ENCODE measurements at regions not wholly inside any gene's neighbourhood (a gene's known extent, or its start where the extent isn't known, plus 50 kb on each side); places are given as distances from the start of the nearest gene placed in this dataset.
A peak's percentile ranks its signal among the peaks of the same experiment; 100 is the strongest.
"Not testable (repeated sequence)": the region's sequence is repeated elsewhere in the genome, so short reads cannot be mapped to it uniquely, and the experiment has no call there.

DNA sequence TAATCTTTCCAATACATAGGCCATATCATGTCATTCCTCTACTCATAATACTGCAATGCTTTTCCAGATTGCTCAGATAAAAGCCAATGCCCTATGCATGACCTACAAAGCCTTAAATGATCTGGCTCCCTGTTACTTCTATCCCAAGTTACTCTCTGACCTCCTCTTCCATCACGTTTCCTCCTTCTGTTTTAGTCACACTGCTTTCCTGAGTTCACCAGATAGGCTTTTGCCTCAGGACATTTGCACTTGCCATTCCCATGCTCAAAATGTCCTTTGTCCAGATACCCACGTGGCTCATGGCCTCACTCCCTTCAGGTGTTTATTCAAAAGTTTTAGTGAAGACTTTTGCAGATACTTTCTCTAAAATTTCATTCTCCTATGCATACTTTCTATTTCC is 138.7 kb upstream of the PRICKLE1 start:
- no peak for DNase-seq (ENCODE audit: low read depth)

DNA sequence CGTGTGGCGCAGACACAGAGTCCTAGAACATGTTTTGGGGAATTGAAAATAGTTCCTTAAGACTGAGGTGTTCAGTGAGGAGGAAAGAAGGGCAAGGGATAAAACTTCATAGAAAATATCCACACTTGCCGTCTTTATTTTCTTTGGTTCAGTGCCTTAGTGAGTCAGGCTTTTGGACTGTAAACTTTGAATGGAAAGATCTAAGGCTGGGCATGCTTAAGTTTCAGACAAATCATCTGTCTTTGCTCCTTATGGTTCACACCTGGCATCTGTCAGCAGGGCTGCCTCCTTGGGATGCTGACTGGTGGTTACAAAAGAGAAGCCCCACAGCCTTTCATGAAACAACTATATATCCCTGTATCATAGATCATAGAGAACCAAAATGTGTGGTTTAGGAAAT is 136.3 kb upstream of the PRICKLE1 start:
- peak; percentile 95 for DNase-seq (ENCODE audit: low read depth)

GRCh38 chr12:42716491-42716891 is 126.9 kb upstream of the PRICKLE1 start:
- peak; percentile 65 for DNase-seq (ENCODE audit: low read depth)

GRCh38 chr12:42713566-42713965 is 124.0 kb upstream of the PRICKLE1 start:
- DNase-seq (ENCODE audit: low read depth): peak; percentile 66

GRCh38 chr12:42708374-42708773 is 118.8 kb upstream of the PRICKLE1 start:
- DNase-seq (ENCODE audit: low read depth): not testable (repeated sequence)

GRCh38 chr12:42707312-42708226 is 118.0 kb upstream of the PRICKLE1 start:
- DNase-seq (ENCODE audit: low read depth): no peak

GRCh38 chr12:42706321-42706720 is 116.8 kb upstream of the PRICKLE1 start:
- peak; percentile 91 for DNase-seq (ENCODE audit: low read depth)

DNA sequence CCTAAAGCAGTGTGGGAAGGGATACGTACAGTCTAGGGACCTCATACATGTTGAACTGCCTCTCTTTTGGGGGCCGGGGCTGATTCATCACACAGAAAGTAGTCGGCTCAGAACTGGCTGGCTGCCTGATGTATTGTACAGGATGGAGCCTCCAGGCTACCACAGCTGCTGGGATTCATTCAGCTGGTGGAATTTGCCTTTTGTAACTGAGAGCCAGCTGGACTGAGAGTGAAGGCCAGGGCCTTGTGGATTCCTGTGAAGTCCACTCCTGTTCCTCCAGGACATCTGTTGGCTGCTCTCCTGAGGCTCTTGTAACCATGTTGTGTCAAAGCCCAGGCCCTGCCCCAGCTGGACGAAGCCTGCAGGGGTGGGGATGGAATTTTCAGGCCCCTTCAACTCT is 116.3 kb upstream of the PRICKLE1 start:
- peak; percentile 99 for DNase-seq (ENCODE audit: low read depth)

- DNase-seq (ENCODE audit: low read depth): no peak
These were observed 115.4 kb upstream of the PRICKLE1 start for GRCh38 chr12:42704810-42705401.

GRCh38 chr12:42704340-42704739 is 114.8 kb upstream of the PRICKLE1 start:
- peak; percentile 40 for DNase-seq (ENCODE audit: low read depth)

- DNase-seq (ENCODE audit: low read depth): no peak
These were observed 111.5 kb upstream of the PRICKLE1 start for GRCh38 chr12:42701084-42701483.

DNA sequence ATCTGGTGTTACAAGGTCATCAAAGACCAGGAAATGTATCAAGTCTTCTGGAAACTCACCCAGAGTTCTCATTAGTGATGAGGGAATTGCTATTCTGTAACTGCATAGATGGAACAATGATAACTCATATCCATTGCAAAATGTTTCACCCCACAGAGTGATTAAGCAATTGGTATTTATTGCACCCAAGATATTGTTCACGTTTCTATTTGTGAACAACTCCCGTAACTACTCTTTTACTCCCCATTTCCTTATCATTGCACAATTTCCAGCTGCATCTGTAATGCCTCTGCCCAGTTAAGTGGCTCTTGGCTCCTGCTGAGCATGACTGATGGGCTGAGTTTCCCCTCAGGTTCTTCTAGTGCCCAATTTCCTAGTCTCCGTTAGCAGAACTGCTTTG is 108.7 kb upstream of the PRICKLE1 start:
- peak; percentile 82 for DNase-seq (ENCODE audit: low read depth)

GRCh38 chr12:42696406-42697149 is 107.0 kb upstream of the PRICKLE1 start:
- peak; percentile 82 for DNase-seq (ENCODE audit: low read depth)

GRCh38 chr12:42695490-42695995 is 106.0 kb upstream of the PRICKLE1 start:
- no peak for DNase-seq (ENCODE audit: low read depth)

DNA sequence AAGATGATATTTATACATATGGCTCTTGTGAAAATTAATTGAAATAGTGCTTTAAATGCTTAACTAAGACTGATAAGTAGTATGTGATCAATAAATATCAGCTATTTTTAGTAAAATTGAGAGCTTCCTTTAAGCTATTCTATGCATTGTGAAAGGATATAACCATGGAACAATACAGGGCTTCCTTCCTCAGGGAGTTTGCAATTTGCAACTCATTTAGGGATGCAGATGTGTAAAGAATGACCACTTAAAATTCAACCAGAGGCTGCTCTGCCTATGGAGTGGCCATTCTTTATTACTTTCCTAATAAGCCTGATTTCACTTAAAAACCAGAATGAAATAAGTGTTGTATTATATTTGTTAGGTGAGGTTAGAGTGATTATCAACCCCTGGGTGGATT is 103.2 kb upstream of the PRICKLE1 start:
- no peak for DNase-seq (ENCODE audit: low read depth)

- no peak for DNase-seq (ENCODE audit: low read depth)
These were observed 102.5 kb upstream of the PRICKLE1 start for GRCh38 chr12:42691991-42692557.

DNA sequence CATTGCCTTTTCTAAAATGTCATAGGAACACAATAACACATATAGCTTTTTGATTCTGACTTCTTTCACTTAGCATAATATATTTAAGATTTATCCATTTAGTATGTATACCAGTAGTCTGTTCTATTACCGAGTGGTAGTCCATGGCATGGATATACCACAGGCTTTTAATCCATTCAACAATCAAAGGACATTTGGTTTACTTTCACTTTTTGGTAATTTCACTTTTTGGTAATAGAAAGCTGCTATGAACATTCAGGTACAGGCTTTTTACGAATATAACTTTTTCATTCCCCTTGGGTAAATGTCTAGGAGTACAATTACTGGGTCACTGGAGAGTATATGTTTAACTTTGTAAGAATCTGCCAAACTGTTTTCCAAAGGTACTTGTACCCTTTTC is 100.7 kb upstream of the PRICKLE1 start:
- DNase-seq (ENCODE audit: low read depth): no peak

GRCh38 chr12:42689699-42690098 is 100.2 kb upstream of the PRICKLE1 start:
- peak; percentile 21 for DNase-seq (ENCODE audit: low read depth)

GRCh38 chr12:42686514-42687172 is 97.1 kb upstream of the PRICKLE1 start:
- peak; percentile 49 for DNase-seq (ENCODE audit: low read depth)

- no peak for DNase-seq (ENCODE audit: low read depth)
These were observed 95.2 kb upstream of the PRICKLE1 start for GRCh38 chr12:42684802-42685071.

GRCh38 chr12:42683933-42684801 is 94.6 kb upstream of the PRICKLE1 start:
- DNase-seq (ENCODE audit: low read depth): no peak
